Neural progenitor cell (in vitro differentiated cells): ENCODE measurements at regions not wholly inside any gene's neighbourhood (a gene's known extent, or its start where the extent isn't known, plus 50 kb on each side); places are given as distances from the start of the nearest gene placed in this dataset.

Experiments used
- CTCF ChIP-seq: fragments of 200-600 bp; sonication (generic); IDR thresholded peaks from 2 replicates; pipeline ENCODE4 v1.5.1; 2017; ENCODE audit warnings: antibody characterized with exemption, mild to moderate bottlenecking
- EZH2 ChIP-seq: fragments of 200-600 bp; sonication (generic); IDR thresholded peaks from 2 replicates; pipeline ENCODE4 v1.6.1; 2017; ENCODE audit warnings: antibody characterized with exemption, mild to moderate bottlenecking, moderate library complexity
- EZH2phosphoT487 ChIP-seq: fragments of 200-600 bp; sonication (generic); IDR thresholded peaks from 2 replicates; pipeline ENCODE4 v1.6.1; 2017; ENCODE audit warnings: antibody characterized with exemption

GRCh38 chr5:71932655-71933338, 174.5 kb upstream of the MAP1B start:
- TF ChIP-seq CTCF (no peak), EZH2 (no peak), EZH2phosphoT487 (no peak)
